Liver (tissue), 8 donors: ENCODE measurements at regions not wholly inside any gene's neighbourhood (a gene's known extent, or its start where the extent isn't known, plus 50 kb on each side); places are given as distances from the start of the nearest gene placed in this dataset.

Source experiments
- DNase-seq: peaks from one replicate; pipeline ENCODE4 v3.0.0-alpha.2; 2017; ENCODE audit warnings: low spot score
- H3K27ac ChIP-seq, 2 donors: one replicate each; pipeline ENCODE4 v1.7.0; 2013; ENCODE audit warnings: inconsistent platforms in 2 of 2, low read length in 2 of 2, control low read depth in 1 of 2, low read depth in 1 of 2, mild to moderate bottlenecking in 1 of 2
- H3K27me3 ChIP-seq, 4 donors: one replicate each; pipeline versions ENCODE4 v1.6.1 to v1.7.0; 2013; ENCODE audit warnings: low read length in 3 of 4, inconsistent platforms in 1 of 4, mild to moderate bottlenecking in 1 of 4, moderate library complexity in 1 of 4; ENCODE audit not compliant: control insufficient read depth in 4 of 4, insufficient read depth in 4 of 4
- H3K36me3 ChIP-seq, 4 donors: one replicate each; pipeline versions ENCODE4 v1.6.1 to v1.7.0; 2013; ENCODE audit warnings: low read length in 3 of 4, mild to moderate bottlenecking in 3 of 4, low read depth in 1 of 4, moderate library complexity in 1 of 4; ENCODE audit not compliant: control insufficient read depth in 4 of 4, insufficient read depth in 3 of 4
- H3K4me1 ChIP-seq, 4 donors: one replicate each; pipeline versions ENCODE4 v1.6.1 to v1.7.0; 2013; ENCODE audit warnings: low read length in 3 of 4, mild to moderate bottlenecking in 3 of 4, moderate library complexity in 1 of 4; ENCODE audit not compliant: control insufficient read depth in 4 of 4, insufficient read depth in 4 of 4
- H3K4me3 ChIP-seq, 3 donors: one replicate each; pipeline versions ENCODE4 v1.6.1 to v1.7.0; 2013; ENCODE audit warnings: low read length in 3 of 3, control low read depth in 1 of 3, low read depth in 1 of 3, mild to moderate bottlenecking in 1 of 3
- H3K9ac ChIP-seq, 2 donors: one replicate each; pipeline ENCODE4 v1.7.0; 2013; ENCODE audit warnings: low read length in 2 of 2, mild to moderate bottlenecking in 2 of 2, moderate library complexity in 2 of 2, control low read depth in 1 of 2, low read depth in 1 of 2
- H3K9me3 ChIP-seq, 4 donors: one replicate each; pipeline versions ENCODE4 v1.6.1 to v1.7.0; 2013; ENCODE audit warnings: low read length in 3 of 4; ENCODE audit not compliant: control insufficient read depth in 4 of 4
- ATF3 ChIP-seq: IDR thresholded peaks from 2 replicates; pipeline ENCODE4 v1.6.1; 2016; ENCODE audit warnings: antibody characterized with exemption
- EGR1 ChIP-seq, 2 donors: IDR thresholded peaks; 2 replicates each; pipeline ENCODE4 v1.6.1; 2016 to 2018; ENCODE audit warnings: antibody characterized with exemption in 2 of 2, low read depth in 2 of 2
- FOXA1 ChIP-seq: IDR thresholded peaks from 2 replicates; pipeline ENCODE4 v1.6.1; 2016; ENCODE audit warnings: antibody characterized with exemption
- FOXA2 ChIP-seq: IDR thresholded peaks from 2 replicates; pipeline ENCODE4 v1.6.1; 2016; ENCODE audit warnings: antibody characterized with exemption
- GABPA ChIP-seq, 2 donors: IDR thresholded peaks in 1 of 2; conservative IDR thresholded peaks in 1 of 2; 2 replicates each; pipeline ENCODE4 v1.6.1; 2016; ENCODE audit warnings: antibody characterized with exemption in 2 of 2, mild to moderate bottlenecking in 1 of 2, moderate library complexity in 1 of 2
- HNF4A ChIP-seq, 2 donors: conservative IDR thresholded peaks; 2 replicates each; pipeline ENCODE4 v1.6.1; 2016; ENCODE audit warnings: antibody characterized with exemption in 2 of 2, mild to moderate bottlenecking in 2 of 2
- HNF4G ChIP-seq: IDR thresholded peaks from 2 replicates; pipeline ENCODE4 v1.6.1; 2016; ENCODE audit warnings: antibody characterized with exemption
- JUND ChIP-seq, 2 donors: IDR thresholded peaks; 2 replicates each; pipeline ENCODE4 v1.6.1; 2016; ENCODE audit warnings: antibody characterized with exemption in 2 of 2
- NR2F2 ChIP-seq: IDR thresholded peaks from 2 replicates; pipeline ENCODE4 v1.6.1; 2016; ENCODE audit warnings: antibody characterized with exemption
- RAD21 ChIP-seq, 2 donors: IDR thresholded peaks; 2 replicates each; pipeline ENCODE4 v1.6.1; 2016; ENCODE audit warnings: antibody characterized with exemption in 2 of 2, mild to moderate bottlenecking in 2 of 2
- REST ChIP-seq: IDR thresholded peaks from 2 replicates; pipeline ENCODE4 v1.6.1; 2016; ENCODE audit warnings: antibody characterized with exemption, mild to moderate bottlenecking
- RXRA ChIP-seq, 2 donors: IDR thresholded peaks; 2 replicates each; pipeline ENCODE4 v1.6.1; 2017 to 2018; ENCODE audit warnings: antibody characterized with exemption in 2 of 2, mild to moderate bottlenecking in 1 of 2
- SP1 ChIP-seq: IDR thresholded peaks from 2 replicates; pipeline ENCODE4 v1.6.1; 2018; ENCODE audit warnings: antibody characterized with exemption, mild to moderate bottlenecking
- TAF1 ChIP-seq: conservative IDR thresholded peaks from 2 replicates; pipeline ENCODE4 v1.6.1; 2016; ENCODE audit warnings: antibody characterized with exemption, mild to moderate bottlenecking
- YY1 ChIP-seq: IDR thresholded peaks from 2 replicates; pipeline ENCODE4 v1.6.1; 2016; ENCODE audit warnings: antibody characterized with exemption, mild to moderate bottlenecking
- ZBTB33 ChIP-seq: IDR thresholded peaks from 2 replicates; pipeline ENCODE4 v1.6.1; 2016; ENCODE audit warnings: antibody characterized with exemption
- WGBS: extraction: QIAGEN DNeasy Blood & Tissue Kit; methylation state at CpG from one replicate; pipeline ENCODE4 v1.1.7; 2013; 5-methylcytosine and 5-hydroxymethylcytosine counted together
- TF ChIP-seq, protein P1 (sequence below): IDR thresholded peaks from 2 replicates; pipeline ENCODE4 v1.6.1; 2016; ENCODE audit warnings: antibody characterized with exemption
- TF ChIP-seq, protein P2 (sequence below): fragments of 150-350 bp; IDR thresholded peaks from 2 replicates; pipeline ENCODE4 v1.5.1; 2017; ENCODE audit warnings: improper control_type of control experiment, low read depth, low read length; ENCODE audit not compliant: missing input control
- donor health status: healthy.
- donor health status: healthy.
- donor health status: healthy.
- donor health status: healthy.
- donor health status: healthy.

DNA sequence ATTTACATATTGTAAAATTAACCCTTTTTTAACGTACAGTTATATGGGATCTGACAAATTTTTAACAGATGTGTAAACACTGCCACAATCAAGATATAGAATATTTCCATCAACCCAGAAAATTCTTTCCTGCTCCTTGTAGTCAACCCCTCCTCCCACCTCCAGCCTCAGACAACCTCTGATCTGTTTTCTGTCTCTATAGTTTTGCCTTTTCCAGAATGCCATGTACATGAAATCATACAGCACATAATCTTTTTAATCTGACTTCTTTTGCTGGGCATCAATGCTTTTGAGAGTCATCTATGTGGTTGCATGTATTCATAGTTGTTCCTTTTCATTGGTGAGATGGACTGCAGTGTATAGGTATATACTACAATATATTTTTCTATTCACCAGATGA is 153.0 kb downstream of the SMAD6 start:
- H3K27ac ChIP-seq: no peak overlapping the region
- TF ChIP-seq TAF1 (no peak), HNF4A (conservative IDR thresholded peaks at IDR 0.05) (no peak), REST (no peak), GABPA (IDR thresholded peaks at IDR 0.05 in 1 of 2, conservative IDR thresholded peaks at IDR 0.05 in 1 of 2) (no peak), RAD21 (IDR thresholded peaks at IDR 0.05) (no peak), EGR1 (IDR thresholded peaks at IDR 0.05; ENCODE audit: low read depth in 2 of 2) (no peak), ATF3 (no peak), SP1 (no peak), ZBTB33 (no peak), FOXA2 (no peak), NR2F2 (no peak), YY1 (no peak), FOXA1 (no peak), HNF4G (no peak), JUND (IDR thresholded peaks at IDR 0.05) (no peak), RXRA (IDR thresholded peaks at IDR 0.05) (no peak)
- TF ChIP-seq, protein P1, sequence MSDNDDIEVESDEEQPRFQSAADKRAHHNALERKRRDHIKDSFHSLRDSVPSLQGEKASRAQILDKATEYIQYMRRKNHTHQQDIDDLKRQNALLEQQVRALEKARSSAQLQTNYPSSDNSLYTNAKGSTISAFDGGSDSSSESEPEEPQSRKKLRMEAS: no peak
- TF ChIP-seq, protein P2, sequence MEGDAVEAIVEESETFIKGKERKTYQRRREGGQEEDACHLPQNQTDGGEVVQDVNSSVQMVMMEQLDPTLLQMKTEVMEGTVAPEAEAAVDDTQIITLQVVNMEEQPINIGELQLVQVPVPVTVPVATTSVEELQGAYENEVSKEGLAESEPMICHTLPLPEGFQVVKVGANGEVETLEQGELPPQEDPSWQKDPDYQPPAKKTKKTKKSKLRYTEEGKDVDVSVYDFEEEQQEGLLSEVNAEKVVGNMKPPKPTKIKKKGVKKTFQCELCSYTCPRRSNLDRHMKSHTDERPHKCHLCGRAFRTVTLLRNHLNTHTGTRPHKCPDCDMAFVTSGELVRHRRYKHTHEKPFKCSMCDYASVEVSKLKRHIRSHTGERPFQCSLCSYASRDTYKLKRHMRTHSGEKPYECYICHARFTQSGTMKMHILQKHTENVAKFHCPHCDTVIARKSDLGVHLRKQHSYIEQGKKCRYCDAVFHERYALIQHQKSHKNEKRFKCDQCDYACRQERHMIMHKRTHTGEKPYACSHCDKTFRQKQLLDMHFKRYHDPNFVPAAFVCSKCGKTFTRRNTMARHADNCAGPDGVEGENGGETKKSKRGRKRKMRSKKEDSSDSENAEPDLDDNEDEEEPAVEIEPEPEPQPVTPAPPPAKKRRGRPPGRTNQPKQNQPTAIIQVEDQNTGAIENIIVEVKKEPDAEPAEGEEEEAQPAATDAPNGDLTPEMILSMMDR: no peak
- no peaks in the 10 kb centered on the region for H3K27me3 ChIP-seq
- no peaks in the 10 kb centered on the region for H3K36me3 ChIP-seq
- no peaks in the 10 kb centered on the region for H3K9me3 ChIP-seq
- H3K9ac ChIP-seq: no peak overlapping the region
- H3K4me3 ChIP-seq: no peak overlapping the region
- 43% methylated on average over 1 of the region's 1 CpG for WGBS
- DNase-seq: no peak
- peaks cover 1 to 9% (median 2%) of the 10 kb centered on the region in 4 donors for H3K4me1 ChIP-seq

DNA sequence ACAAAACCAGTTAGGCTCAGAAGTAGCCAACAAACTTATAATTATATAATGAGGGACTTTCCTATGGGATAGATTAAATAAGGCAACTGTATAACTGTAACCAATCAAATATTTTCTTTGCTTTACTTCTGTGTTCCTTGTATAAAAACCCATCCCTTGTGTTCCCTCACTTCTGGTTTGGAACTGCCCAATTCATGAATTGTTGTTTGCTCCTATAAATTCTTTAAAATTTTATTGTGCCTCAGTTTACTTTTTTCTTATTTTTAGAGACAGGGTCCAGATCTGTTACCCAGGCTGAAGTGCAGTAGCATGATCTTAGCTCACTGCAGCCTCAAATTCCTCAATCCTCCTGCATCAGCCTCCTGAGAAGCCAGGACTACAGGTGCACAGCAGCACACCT is 155.7 kb downstream of the SMAD6 start:
- TF ChIP-seq JUND (IDR thresholded peaks at IDR 0.05) (no peak), FOXA1 (no peak), NR2F2 (no peak)
- TF ChIP-seq, protein P2: no peak
- Histone ChIP-seq H3K36me3 (no peaks in the 10 kb centered on the region), H3K4me3 (no peak overlapping the region), H3K27me3 (no peaks in the 10 kb centered on the region), H3K9me3 (no peaks in the 10 kb centered on the region), H3K9ac (no peak overlapping the region), H3K27ac (no peak overlapping the region), H3K4me1 (no peaks in the 10 kb centered on the region)
- no peak for DNase-seq
